ENCODE measurements at regions not wholly inside any gene's neighbourhood (a gene's known extent, or its start where the extent isn't known, plus 50 kb on each side); places are given as distances from the start of the nearest gene placed in this dataset.

DNA sequence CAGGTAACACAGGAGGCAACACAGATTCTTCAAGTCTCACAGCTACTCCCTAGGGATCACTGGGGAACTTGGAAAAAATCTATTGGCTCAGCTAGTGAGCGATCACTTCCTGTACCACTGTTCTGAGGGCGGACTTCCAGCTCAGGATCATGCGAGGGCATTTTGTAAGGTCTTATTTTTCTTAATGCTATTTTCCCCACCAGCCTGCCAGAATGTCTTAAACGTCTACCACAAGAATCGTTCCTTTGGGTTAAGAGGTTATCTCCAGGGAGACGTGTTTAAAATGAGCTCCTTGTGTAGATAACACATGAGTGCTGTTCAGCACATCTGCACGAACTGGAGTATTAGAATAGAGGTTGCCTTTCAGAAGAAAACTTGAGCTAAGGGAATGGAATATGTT, 162.6 kb downstream of the ETNK1 start:
- peaks cover 7% of the 10 kb centered on the region in 2 experiments for H3K4me1 Mint-ChIP-seq
- Histone ChIP-seq H3K14ac (ENCODE audit: insufficient read depth, low read length) (no peak overlapping the region), H2BK20ac (ENCODE audit: low read depth, low read length, poor library complexity, severe bottlenecking) (no peak overlapping the region), H4K20me1 (ENCODE audit: control insufficient read depth, insufficient read depth, insufficient read length) (no peaks in the 10 kb centered on the region), H4K91ac (ENCODE audit: insufficient read length, low read depth, low read length) (no peak overlapping the region), H2AFZ (ENCODE audit: low read length) (no peak overlapping the region), H3K9me3 (ENCODE audit: control insufficient read depth, low read depth, low read length) (no peaks in the 10 kb centered on the region), H3K56ac (ENCODE audit: insufficient read length, low read depth, low read length) (no peak overlapping the region), H3K27me3 (ENCODE audit: insufficient read depth, low read length) (no peaks in the 10 kb centered on the region), H3K4me1 (ENCODE audit: insufficient read depth, low read length) (no peaks in the 10 kb centered on the region), H4K5ac (ENCODE audit: insufficient read length, low read depth, low read length) (no peak overlapping the region), H3K4me2 (ENCODE audit: insufficient read depth, insufficient read length, low read length) (no peak overlapping the region), H3K23ac (ENCODE audit: insufficient read length, low read depth, low read length) (no peak overlapping the region), H3K18ac (ENCODE audit: insufficient read length, low read depth, low read length) (no peak overlapping the region), H3K79me1 (ENCODE audit: insufficient read depth, low read depth, low read length, poor library complexity, severe bottlenecking) (no peaks in the 10 kb centered on the region), H2BK12ac (ENCODE audit: insufficient read length, low read depth, low read length) (no peak overlapping the region), H3T11ph (ENCODE audit: low read length) (no peak overlapping the region), H4K8ac (replicated peaks; ENCODE audit: insufficient read length, low read depth, low read length) (no peak overlapping the region), H3K23me2 (ENCODE audit: insufficient read length, low read depth, low read length, poor library complexity, severe bottlenecking) (no peaks in the 10 kb centered on the region), H3K79me2 (ENCODE audit: insufficient read depth, low read length) (no peaks in the 10 kb centered on the region), H2BK15ac (ENCODE audit: low read depth, low read length) (no peak overlapping the region), H3K4ac (ENCODE audit: low read depth, low read length) (no peak overlapping the region), H2BK120ac (ENCODE audit: low read depth, low read length, poor library complexity, severe bottlenecking) (no peak overlapping the region), H3K27ac (ENCODE audit: insufficient read length, low read depth, low read length) (no peak overlapping the region), H2AK5ac (ENCODE audit: insufficient read length, low read length) (no peak overlapping the region), H3K9ac (ENCODE audit: extremely low read depth, insufficient read length, low read length) (no peak overlapping the region), H2BK5ac (ENCODE audit: insufficient read length, low read length) (no peak overlapping the region)
- peaks cover 0 to 13% (median 5%) of the 10 kb centered on the region in 3 experiments; a peak in 3 of 7 replicates for H3K36me3 Mint-ChIP-seq (ENCODE audit: insufficient read depth in 1 of 3, low read depth in 3 of 3)
- H3K9me3 Mint-ChIP-seq: peaks cover 5 to 11% of the 10 kb centered on the region in 2 experiments
- no CpG with 5 or more reads among the region's 7 CpGs for WGBS (ENCODE audit: extremely low coverage, insufficient read length, low lambda C conversion rate)
- DNase-seq: no peak
- H3K27ac Mint-ChIP-seq: no peak overlapping the region
- no peaks in the 10 kb centered on the region for H3K27me3 Mint-ChIP-seq (ENCODE audit: low read depth)
- no peak for TF ChIP-seq CTCF (conservative IDR thresholded peaks at IDR 0.05)
- H3K4me3 Mint-ChIP-seq: no peak overlapping the region
